ENCODE measurements at regions not wholly inside any gene's neighbourhood (a gene's known extent, or its start where the extent isn't known, plus 50 kb on each side); places are given as distances from the start of the nearest gene placed in this dataset.

- TF ChIP-seq POLR2A (IDR thresholded peaks at IDR 0.05; ENCODE audit: low read depth, low read length), result no peak
- TF ChIP-seq POLR2AphosphoS5 (IDR thresholded peaks at IDR 0.05; ENCODE audit: low read depth, low read length), result no peak
Measured at GRCh38 chr5:117645400-117645799, 1070.8 kb upstream of the SEMA6A start.

Measured in GM12892 (cell line).